HG02938 (cell line): ENCODE measurements at regions not wholly inside any gene's neighbourhood (a gene's known extent, or its start where the extent isn't known, plus 50 kb on each side); places are given as distances from the start of the nearest gene placed in this dataset.

ENCODE experiments used
- ATAC-seq: cut with Tn5 transposase; IDR thresholded peaks from one replicate; pipeline ENCODE4 v1.9.1; 2021; ENCODE audit warnings: mild to moderate bottlenecking, moderate library complexity; ENCODE audit not compliant: unreplicated experiment

- no peak for ATAC-seq
Observed at GRCh38 chr15:70556779-70557178, 206.6 kb downstream of the UACA start.

- no peak for ATAC-seq
Observed at GRCh38 chr15:70556151-70556741, 207.1 kb downstream of the UACA start.

GRCh38 chr15:70555713-70556112 is 207.6 kb downstream of the UACA start:
- no peak for ATAC-seq

- no peak for ATAC-seq
Observed at GRCh38 chr15:70547846-70548487, 215.4 kb downstream of the UACA start.

- no peak for ATAC-seq
Observed at GRCh38 chr15:70545526-70545925, 217.8 kb downstream of the UACA start.

- no peak for ATAC-seq
Observed at GRCh38 chr15:70541511-70541910, 221.8 kb downstream of the UACA start.

- ATAC-seq, result no peak
Observed at GRCh38 chr15:70539912-70540530, 223.3 kb downstream of the UACA start.

- no peak for ATAC-seq
Observed at GRCh38 chr15:70539409-70539808, 223.9 kb downstream of the UACA start.

GRCh38 chr15:70538278-70538677 is 225.1 kb downstream of the UACA start:
- ATAC-seq, result no peak

GRCh38 chr15:70535955-70536338 is 227.4 kb downstream of the UACA start:
- no peak for ATAC-seq

- ATAC-seq, result no peak
Observed at GRCh38 chr15:70535071-70535954, 228.0 kb downstream of the UACA start.

- ATAC-seq, result no peak
Observed at GRCh38 chr15:70533931-70534742, 229.2 kb downstream of the UACA start.

GRCh38 chr15:70532531-70533186 is 230.7 kb downstream of the UACA start:
- no peak for ATAC-seq

- ATAC-seq, result no peak
Observed at GRCh38 chr15:70531576-70531975, 231.8 kb downstream of the UACA start.

GRCh38 chr15:70530906-70531305 is 232.5 kb downstream of the UACA start:
- no peak for ATAC-seq

- ATAC-seq, result no peak
Observed at GRCh38 chr15:70530503-70530902, 232.9 kb downstream of the UACA start.

- ATAC-seq, result no peak
Observed at GRCh38 chr15:70530017-70530499, 233.3 kb downstream of the UACA start.

- ATAC-seq, result no peak
Observed at GRCh38 chr15:70528816-70529215, 234.5 kb downstream of the UACA start.

- ATAC-seq, result peak; percentile 69
Observed at GRCh38 chr15:70528270-70528706, 235.1 kb downstream of the UACA start.

GRCh38 chr15:70526974-70527325 is 236.4 kb downstream of the UACA start:
- no peak for ATAC-seq
